ENCODE measurements at regions not wholly inside any gene's neighbourhood (a gene's known extent, or its start where the extent isn't known, plus 50 kb on each side); places are given as distances from the start of the nearest gene placed in this dataset.

DNA sequence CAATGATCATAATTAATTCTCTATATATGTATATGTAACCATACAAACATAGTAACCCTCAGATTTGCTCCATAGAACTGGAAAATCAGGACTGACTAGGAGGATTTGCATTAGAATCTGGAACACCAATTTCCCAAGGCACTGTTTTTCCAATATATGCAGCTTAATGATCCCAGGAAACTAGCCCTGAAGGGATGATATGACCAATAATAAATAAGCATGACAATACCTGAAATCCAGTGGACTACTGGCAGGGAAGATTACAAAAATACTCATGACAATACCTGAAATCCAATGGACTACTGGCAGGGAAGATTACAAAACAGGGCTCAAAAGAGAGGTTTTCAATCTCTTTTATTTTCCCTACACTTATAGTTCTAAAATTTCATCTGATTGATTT, 98.4 kb downstream of the PCDH7 start:
- H2BK20ac ChIP-seq (ENCODE audit: low read length): no peak overlapping the region
- CTCF ChIA-PET (ENCODE audit: partially characterized antibody): interaction anchor here (1.0 kb wide), 1 partner anchor 397 kb away, joined by 3 read pairs; no protein-coding TSS in a partner anchor
- no peak overlapping the region for H2BK5ac ChIP-seq (ENCODE audit: low read depth, low read length)
- no peak overlapping the region for H4K91ac ChIP-seq (replicated peaks; ENCODE audit: insufficient read length, low read length)
- H2AFZ ChIP-seq (ENCODE audit: low read length): no peak overlapping the region
- no peak overlapping the region for H3K4ac ChIP-seq (replicated peaks; ENCODE audit: insufficient read length, low read depth, low read length)
- FAIRE-seq: no peak
- no peaks in the 10 kb centered on the region for H4K20me1 ChIP-seq (replicated peaks in 1 of 2; ENCODE audit: control insufficient read depth in 1 of 2, insufficient read depth in 2 of 2, low read length in 2 of 2)
- H3K4me2 ChIP-seq (ENCODE audit: insufficient read depth in 1 of 2, low read depth in 2 of 2, low read length in 2 of 2): no peak overlapping the region
- no peak overlapping the region for H3K14ac ChIP-seq (ENCODE audit: insufficient read length)
- POLR2A ChIA-PET (ENCODE audit: partially characterized antibody): no interaction called here
- H3K23me2 ChIP-seq (ENCODE audit: low read depth, low read length): no peaks in the 10 kb centered on the region
- no peaks in the 10 kb centered on the region for H3K9me3 ChIP-seq (ENCODE audit: insufficient read depth in 2 of 2, low read depth in 1 of 2, low read length in 1 of 2)
- no peaks in the 10 kb centered on the region for H3K27me3 ChIP-seq (replicated peaks in 1 of 4; ENCODE audit: control insufficient read depth in 3 of 4, extremely low read depth in 1 of 4, insufficient read depth in 3 of 4, low read length in 3 of 4)
- H3K79me1 ChIP-seq (ENCODE audit: low read depth, low read length): no peaks in the 10 kb centered on the region
- H2BK120ac ChIP-seq (replicated peaks; ENCODE audit: low read depth, low read length): no peak overlapping the region
- H2BK12ac ChIP-seq (ENCODE audit: low read depth, low read length): no peak overlapping the region
- no peak for DNase-seq (ENCODE audit: low read depth in 1 of 2, low spot score in 2 of 2)
- no peak overlapping the region for H3K56ac ChIP-seq (replicated peaks; ENCODE audit: insufficient read length, low read depth, low read length)
- H4K5ac ChIP-seq (ENCODE audit: insufficient read length, low read depth, low read length): no peak overlapping the region
- no peak overlapping the region for H4K8ac ChIP-seq (ENCODE audit: extremely low read depth, insufficient read depth, low read length)
- H3K23ac ChIP-seq (ENCODE audit: insufficient read length): no peak overlapping the region
- TF ChIP-seq RBBP5 (IDR thresholded peaks at IDR 0.05; ENCODE audit: borderline replicate concordance, low read depth, low read length): no peak
- TF ChIP-seq CEBPB (IDR thresholded peaks at IDR 0.05; ENCODE audit: low read depth, low read length): no peak
- no peak for TF ChIP-seq CTBP2 (IDR thresholded peaks at IDR 0.05; ENCODE audit: borderline replicate concordance, insufficient read depth, insufficient read length, low read length)
- TF ChIP-seq, protein P1, sequence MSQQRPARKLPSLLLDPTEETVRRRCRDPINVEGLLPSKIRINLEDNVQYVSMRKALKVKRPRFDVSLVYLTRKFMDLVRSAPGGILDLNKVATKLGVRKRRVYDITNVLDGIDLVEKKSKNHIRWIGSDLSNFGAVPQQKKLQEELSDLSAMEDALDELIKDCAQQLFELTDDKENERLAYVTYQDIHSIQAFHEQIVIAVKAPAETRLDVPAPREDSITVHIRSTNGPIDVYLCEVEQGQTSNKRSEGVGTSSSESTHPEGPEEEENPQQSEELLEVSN (IDR thresholded peaks at IDR 0.05): no peak
- peaks cover 0 to 7% (median under 1%) of the 10 kb centered on the region in 4 experiments; a peak in 2 of 7 replicates for H3K4me1 ChIP-seq (replicated peaks in 1 of 4; ENCODE audit: control insufficient read depth in 3 of 4, insufficient read depth in 4 of 4, low read length in 3 of 4)
- H2BK15ac ChIP-seq (ENCODE audit: low read length): no peak overlapping the region
- H2AK5ac ChIP-seq (ENCODE audit: low read depth, low read length): no peak overlapping the region
- H3K79me2 ChIP-seq (ENCODE audit: control insufficient read depth in 1 of 2, insufficient read depth in 2 of 2, low read length in 2 of 2): no peaks in the 10 kb centered on the region
- H3K36me3 ChIP-seq (ENCODE audit: control insufficient read depth in 2 of 4, insufficient read depth in 4 of 4, low read length in 3 of 4): no peaks in the 10 kb centered on the region; a peak in 1 of 8 replicates
- no peak overlapping the region for H3K4me3 ChIP-seq (ENCODE audit: extremely low read depth in 1 of 4, insufficient read depth in 2 of 4, low read depth in 3 of 4, low read length in 4 of 4)
- no peak overlapping the region for H3K18ac ChIP-seq (ENCODE audit: extremely low read depth, low read length)
- H3K27ac ChIP-seq (ENCODE audit: low read depth, low read length): no peak overlapping the region
- H3K9ac ChIP-seq (replicated peaks in 1 of 4; ENCODE audit: extremely low read depth in 1 of 4, low read depth in 3 of 4, low read length in 3 of 4): no peak overlapping the region
